ENCODE measurements at regions not wholly inside any gene's neighbourhood (a gene's known extent, or its start where the extent isn't known, plus 50 kb on each side); places are given as distances from the start of the nearest gene placed in this dataset.

DNA sequence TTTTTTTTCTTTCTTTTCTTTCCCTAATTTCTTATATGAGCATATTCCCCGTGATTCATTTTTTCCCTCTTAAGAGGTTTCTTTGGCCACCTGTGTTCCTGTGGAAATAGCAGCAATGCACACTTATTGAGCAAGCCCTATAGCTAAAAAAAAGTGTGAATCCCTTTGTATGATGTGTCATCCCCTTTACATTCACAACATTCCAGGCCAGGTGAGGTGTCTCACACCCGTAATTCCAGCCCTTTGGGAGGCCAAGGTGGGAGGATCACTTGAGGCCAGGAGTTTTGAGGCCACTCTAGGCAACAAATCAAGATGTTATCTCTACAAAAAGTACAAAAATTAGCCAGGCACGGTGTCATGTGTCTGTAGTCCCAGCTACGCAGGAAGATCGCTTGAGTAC lies 700.4 kb upstream of the TBX3 start:
- no peak for FAIRE-seq
- no peak for ATAC-seq
- no peak for DNase-seq (ENCODE audit: extremely low read depth in 1 of 4, low spot score in 3 of 4)
- CTCF ChIA-PET (ENCODE audit: low intra/inter-chr PET ratio) = no interaction called here
- Histone ChIP-seq H3K9ac (ENCODE audit: insufficient read depth in 1 of 2, low read depth in 2 of 2, low read length in 2 of 2) (no peak overlapping the region), H3K36me3 (ENCODE audit: control insufficient read depth, insufficient read depth, low read length) (no peaks in the 10 kb centered on the region), H4K20me1 (replicated peaks; ENCODE audit: control insufficient read depth, insufficient read depth, low read length) (no peaks in the 10 kb centered on the region), H3K9me3 (replicated peaks; ENCODE audit: control insufficient read depth, insufficient read depth, low read depth, low read length) (no peaks in the 10 kb centered on the region), H3K27me3 (ENCODE audit: control insufficient read depth in 2 of 2, insufficient read depth in 2 of 2, low read length in 2 of 2) (peaks cover 0 to 14% of the 10 kb centered on the region in 2 experiments; a peak in 2 of 5 replicates), H3K4me1 (replicated peaks in 1 of 2; ENCODE audit: control insufficient read depth in 2 of 2, insufficient read depth in 2 of 2, low read length in 2 of 2) (no peaks in the 10 kb centered on the region), H3K79me2 (ENCODE audit: control insufficient read depth, insufficient read depth, low read length) (no peaks in the 10 kb centered on the region), H3K4me2 (ENCODE audit: insufficient read depth, low read length) (no peak overlapping the region), H3K4me3 (no peak overlapping the region), H3K27ac (ENCODE audit: extremely low read depth, low read depth, low read length) (no peak overlapping the region), H2AFZ (ENCODE audit: low read depth, low read length) (no peak overlapping the region), H3K9me1 (ENCODE audit: control insufficient read depth, insufficient read depth, low read length) (no peaks in the 10 kb centered on the region)
- in situ Hi-C loops (cut with MboI) = no loop called here
- no peak for TF ChIP-seq TEAD4 (IDR thresholded peaks at IDR 0.05; ENCODE audit: low read length)
- TF ChIP-seq TEAD4 (CRISPR knock-in tag; IDR thresholded peaks at IDR 0.05; ENCODE audit: borderline replicate concordance) = no peak
- TF ChIP-seq ZNF561 (CRISPR knock-in tag; conservative IDR thresholded peaks at IDR 0.05) = no peak
- TF ChIP-seq ZNF239 (CRISPR knock-in tag; IDR thresholded peaks at IDR 0.05) = no peak
- TF ChIP-seq, protein P1, sequence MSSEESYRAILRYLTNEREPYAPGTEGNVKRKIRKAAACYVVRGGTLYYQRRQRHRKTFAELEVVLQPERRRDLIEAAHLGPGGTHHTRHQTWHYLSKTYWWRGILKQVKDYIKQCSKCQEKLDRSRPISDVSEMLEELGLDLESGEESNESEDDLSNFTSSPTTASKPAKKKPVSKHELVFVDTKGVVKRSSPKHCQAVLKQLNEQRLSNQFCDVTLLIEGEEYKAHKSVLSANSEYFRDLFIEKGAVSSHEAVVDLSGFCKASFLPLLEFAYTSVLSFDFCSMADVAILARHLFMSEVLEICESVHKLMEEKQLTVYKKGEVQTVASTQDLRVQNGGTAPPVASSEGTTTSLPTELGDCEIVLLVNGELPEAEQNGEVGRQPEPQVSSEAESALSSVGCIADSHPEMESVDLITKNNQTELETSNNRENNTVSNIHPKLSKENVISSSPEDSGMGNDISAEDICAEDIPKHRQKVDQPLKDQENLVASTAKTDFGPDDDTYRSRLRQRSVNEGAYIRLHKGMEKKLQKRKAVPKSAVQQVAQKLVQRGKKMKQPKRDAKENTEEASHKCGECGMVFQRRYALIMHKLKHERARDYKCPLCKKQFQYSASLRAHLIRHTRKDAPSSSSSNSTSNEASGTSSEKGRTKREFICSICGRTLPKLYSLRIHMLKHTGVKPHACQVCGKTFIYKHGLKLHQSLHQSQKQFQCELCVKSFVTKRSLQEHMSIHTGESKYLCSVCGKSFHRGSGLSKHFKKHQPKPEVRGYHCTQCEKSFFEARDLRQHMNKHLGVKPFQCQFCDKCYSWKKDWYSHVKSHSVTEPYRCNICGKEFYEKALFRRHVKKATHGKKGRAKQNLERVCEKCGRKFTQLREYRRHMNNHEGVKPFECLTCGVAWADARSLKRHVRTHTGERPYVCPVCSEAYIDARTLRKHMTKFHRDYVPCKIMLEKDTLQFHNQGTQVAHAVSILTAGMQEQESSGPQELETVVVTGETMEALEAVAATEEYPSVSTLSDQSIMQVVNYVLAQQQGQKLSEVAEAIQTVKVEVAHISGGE (CRISPR knock-in tag; IDR thresholded peaks at IDR 0.05) = no peak
- TF ChIP-seq RBM34 (IDR thresholded peaks at IDR 0.05; ENCODE audit: borderline replicate concordance, insufficient read depth, low read length) = no peak
- TF ChIP-seq, protein P2, sequence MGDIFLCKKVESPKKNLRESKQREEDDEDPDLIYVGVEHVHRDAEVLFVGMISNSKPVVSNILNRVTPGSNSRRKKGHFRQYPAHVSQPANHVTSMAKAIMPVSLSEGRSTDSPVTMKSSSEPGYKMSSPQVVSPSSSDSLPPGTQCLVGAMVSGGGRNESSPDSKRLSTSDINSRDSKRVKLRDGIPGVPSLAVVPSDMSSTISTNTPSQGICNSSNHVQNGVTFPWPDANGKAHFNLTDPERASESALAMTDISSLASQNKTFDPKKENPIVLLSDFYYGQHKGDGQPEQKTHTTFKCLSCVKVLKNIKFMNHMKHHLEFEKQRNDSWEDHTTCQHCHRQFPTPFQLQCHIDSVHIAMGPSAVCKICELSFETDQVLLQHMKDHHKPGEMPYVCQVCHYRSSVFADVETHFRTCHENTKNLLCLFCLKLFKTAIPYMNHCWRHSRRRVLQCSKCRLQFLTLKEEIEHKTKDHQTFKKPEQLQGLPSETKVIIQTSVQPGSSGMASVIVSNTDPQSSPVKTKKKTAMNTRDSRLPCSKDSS (IDR thresholded peaks at IDR 0.05; ENCODE audit: low read depth, partially characterized antibody) = no peak
- TF ChIP-seq ZBTB7A (IDR thresholded peaks at IDR 0.05; ENCODE audit: borderline replicate concordance, control insufficient read depth, low read depth, low read length) = no peak
- TF ChIP-seq HSF4 (CRISPR knock-in tag; IDR thresholded peaks at IDR 0.05; ENCODE audit: borderline replicate concordance) = no peak
- TF ChIP-seq, protein P3, sequence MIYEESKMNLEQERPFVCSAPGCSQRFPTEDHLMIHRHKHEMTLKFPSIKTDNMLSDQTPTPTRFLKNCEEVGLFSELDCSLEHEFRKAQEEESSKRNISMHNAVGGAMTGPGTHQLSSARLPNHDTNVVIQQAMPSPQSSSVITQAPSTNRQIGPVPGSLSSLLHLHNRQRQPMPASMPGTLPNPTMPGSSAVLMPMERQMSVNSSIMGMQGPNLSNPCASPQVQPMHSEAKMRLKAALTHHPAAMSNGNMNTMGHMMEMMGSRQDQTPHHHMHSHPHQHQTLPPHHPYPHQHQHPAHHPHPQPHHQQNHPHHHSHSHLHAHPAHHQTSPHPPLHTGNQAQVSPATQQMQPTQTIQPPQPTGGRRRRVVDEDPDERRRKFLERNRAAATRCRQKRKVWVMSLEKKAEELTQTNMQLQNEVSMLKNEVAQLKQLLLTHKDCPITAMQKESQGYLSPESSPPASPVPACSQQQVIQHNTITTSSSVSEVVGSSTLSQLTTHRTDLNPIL (CRISPR knock-in tag; IDR thresholded peaks at IDR 0.05) = no peak
- no peak for TF ChIP-seq ZKSCAN8 (CRISPR knock-in tag; IDR thresholded peaks at IDR 0.05)
- no peak for TF ChIP-seq ILF3 (IDR thresholded peaks at IDR 0.05; ENCODE audit: borderline replicate concordance)
- no peak for TF ChIP-seq JUND (IDR thresholded peaks at IDR 0.05; ENCODE audit: borderline replicate concordance, low read depth, low read length)
- no peak for TF ChIP-seq JUND (tag; IDR thresholded peaks at IDR 0.05; ENCODE audit: borderline replicate concordance, low read depth, low read length)
- no peak for TF ChIP-seq ZNF174 (CRISPR knock-in tag; IDR thresholded peaks at IDR 0.05)
- TF ChIP-seq HNRNPLL (IDR thresholded peaks at IDR 0.05; ENCODE audit: low read depth, low read length, poor library complexity, severe bottlenecking) = no peak
- no peak for TF ChIP-seq CREBBP (IDR thresholded peaks at IDR 0.05; ENCODE audit: low read depth, low read length)
- TF ChIP-seq MAFF (IDR thresholded peaks at IDR 0.05; ENCODE audit: low read length) = no peak
- POLR2A ChIA-PET = no interaction called here
- intact Hi-C loops (cut with micrococcal nuclease) = no loop called here
- no TSS peak for BruUV-seq (replicated peaks)
- 0% methylated on average over 5 of the region's 5 CpGs for WGBS (ENCODE audit: insufficient coverage, low coverage, missing lambda C conversion rate)

All from K562 (cell line).